GM12864 (cell line): ENCODE measurements at regions not wholly inside any gene's neighbourhood (a gene's known extent, or its start where the extent isn't known, plus 50 kb on each side); places are given as distances from the start of the nearest gene placed in this dataset.

ENCODE experiments used
- DNase-seq: peaks from one replicate; pipeline ENCODE4 v3.0.0-alpha.2; 2011; ENCODE audit warnings: low read depth
- H3K4me3 ChIP-seq: 2 replicates; pipeline ENCODE4 v1.5.1; 2011; ENCODE audit warnings: mild to moderate bottlenecking, low read depth, low read length, control low read depth
- CTCF ChIP-seq: IDR thresholded peaks from 2 replicates; pipeline ENCODE4 v1.5.1; 2011; ENCODE audit warnings: low read depth, mild to moderate bottlenecking, moderate library complexity, low read length, control low read depth, inconsistent platforms; ENCODE audit errors: missing control alignments

GRCh38 chr4:151859641-151860040 is 98.8 kb upstream of the GATB start:
- no peak for TF ChIP-seq CTCF
- no peak for DNase-seq
- no peak overlapping the region for H3K4me3 ChIP-seq

DNA sequence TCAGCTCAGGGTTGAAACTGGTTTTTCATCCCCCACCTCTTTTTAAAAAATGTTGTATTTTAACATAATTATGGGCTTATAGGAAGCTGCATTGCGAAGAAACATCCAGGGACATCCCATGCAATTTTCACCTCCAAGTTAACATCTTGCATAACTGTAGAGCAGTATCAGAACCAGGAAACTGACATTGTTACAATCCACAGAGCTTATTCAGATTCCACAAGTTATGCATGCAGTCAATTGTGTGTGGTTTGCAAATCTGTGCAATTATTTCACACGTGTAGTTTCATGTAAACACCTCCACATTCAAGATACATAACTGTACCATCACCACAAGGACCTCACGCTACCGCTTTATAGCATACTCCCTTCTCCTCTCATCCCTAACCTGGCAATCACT is 97.5 kb upstream of the GATB start:
- DNase-seq = no peak
- H3K4me3 ChIP-seq = no peak overlapping the region
- no peak for TF ChIP-seq CTCF

- no peak for TF ChIP-seq CTCF
Observed at GRCh38 chr4:151857368-151857767, 96.6 kb upstream of the GATB start.

DNA sequence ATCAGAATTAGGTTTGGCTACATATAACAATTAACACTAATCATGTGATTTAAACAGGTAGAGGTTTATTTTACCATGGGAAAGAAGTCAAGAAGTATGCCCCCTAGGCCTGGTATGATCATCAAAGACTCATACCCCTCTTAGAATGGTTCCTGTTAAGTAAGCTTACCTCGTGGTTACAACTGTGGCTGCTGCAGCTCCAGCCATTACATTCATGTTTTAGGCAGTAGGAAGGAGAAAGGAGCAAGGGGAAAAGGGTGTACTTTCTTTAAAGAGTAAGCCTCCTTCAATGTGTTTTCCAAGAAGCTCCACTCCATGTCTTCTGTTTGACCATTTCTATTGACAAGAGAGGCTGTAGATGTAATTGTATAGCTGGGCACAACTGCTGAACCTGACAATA is 94.9 kb upstream of the GATB start:
- DNase-seq = no peak
- no peak overlapping the region for H3K4me3 ChIP-seq
- no peak for TF ChIP-seq CTCF

More at GRCh38 chr4:151857368-151857767, 96.6 kb upstream of the GATB start:
- DNase-seq = no peak
- no peak overlapping the region for H3K4me3 ChIP-seq

- no peak for DNase-seq
- TF ChIP-seq CTCF = no peak
- no peak overlapping the region for H3K4me3 ChIP-seq
Observed at GRCh38 chr4:151854731-151855130, 93.9 kb upstream of the GATB start.

GRCh38 chr4:151853034-151853433 is 92.2 kb upstream of the GATB start:
- no peak overlapping the region for H3K4me3 ChIP-seq
- TF ChIP-seq CTCF = no peak
- no peak for DNase-seq

DNA sequence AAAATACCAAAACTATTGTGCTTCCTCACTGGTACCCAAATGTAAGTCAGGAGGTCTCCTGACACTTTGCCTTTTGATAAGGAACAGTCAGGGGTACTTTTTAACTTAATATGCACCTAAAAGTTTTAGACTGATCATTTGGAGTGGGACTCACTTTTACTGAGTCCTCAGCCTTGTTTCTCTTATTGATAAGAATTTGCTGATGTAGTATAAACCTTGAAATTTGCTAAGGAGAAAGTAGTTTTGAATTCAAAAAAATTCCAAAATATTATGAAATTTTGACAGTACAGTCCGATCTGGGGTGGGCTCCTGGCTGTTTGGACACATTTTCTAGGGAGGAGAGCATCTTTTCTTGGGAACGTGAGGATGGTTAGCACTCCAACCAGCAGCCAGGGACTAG is 91.4 kb upstream of the GATB start:
- no peak for DNase-seq
- TF ChIP-seq CTCF = no peak
- no peak overlapping the region for H3K4me3 ChIP-seq
